CD14-positive monocyte (primary cell): ENCODE measurements at regions not wholly inside any gene's neighbourhood (a gene's known extent, or its start where the extent isn't known, plus 50 kb on each side); places are given as distances from the start of the nearest gene placed in this dataset.

ENCODE experiments used
- DNase-seq, 3 donors: peaks; one replicate each; pipeline ENCODE4 v3.0.0-alpha.2; 2011 to 2022
- H2AFZ ChIP-seq: 2 replicates; pipeline ENCODE4 v1.6.0; 2012; ENCODE audit warnings: mild to moderate bottlenecking, low read depth, low read length, inconsistent platforms; ENCODE audit not compliant: insufficient read depth, poor library complexity, severe bottlenecking
- H3K27ac ChIP-seq, 2 donors: 1 replicate in 1 of 2; 2 replicates in 1 of 2; pipeline ENCODE4 v1.5.1; 2012 to 2013; ENCODE audit warnings: low read length in 2 of 2, control low read depth in 1 of 2, inconsistent platforms in 1 of 2, low read depth in 1 of 2, mild to moderate bottlenecking in 1 of 2
- H3K27me3 ChIP-seq, 2 donors: one replicate each; pipeline versions ENCODE4 v1.6.0 to v1.6.1; 2011 to 2013; ENCODE audit warnings: low read length in 2 of 2; ENCODE audit not compliant: control insufficient read depth in 2 of 2, insufficient read depth in 2 of 2
- H3K36me3 ChIP-seq, 2 donors: replicated peaks in 1 of 2; 1 replicate in 1 of 2; 2 replicates in 1 of 2; pipeline versions ENCODE4 v1.5.1 to v1.6.1; 2012 to 2013; ENCODE audit warnings: low read length in 2 of 2, control low read depth in 1 of 2, inconsistent platforms in 1 of 2, mild to moderate bottlenecking in 1 of 2; ENCODE audit not compliant: insufficient read depth in 2 of 2, control insufficient read depth in 1 of 2
- H3K4me1 ChIP-seq, 2 donors: 1 replicate in 1 of 2; 2 replicates in 1 of 2; pipeline versions ENCODE4 v1.5.1 to v1.6.1; 2012 to 2013; ENCODE audit warnings: low read length in 2 of 2, control low read depth in 1 of 2, inconsistent platforms in 1 of 2, mild to moderate bottlenecking in 1 of 2, moderate library complexity in 1 of 2; ENCODE audit not compliant: insufficient read depth in 2 of 2, control insufficient read depth in 1 of 2
- H3K4me2 ChIP-seq: replicated peaks from 2 replicates; pipeline ENCODE3; 2012; ENCODE audit warnings: low read length, moderate library complexity, mild to moderate bottlenecking; ENCODE audit not compliant: poor library complexity, severe bottlenecking; ENCODE audit errors: extremely low read depth
- H3K4me3 ChIP-seq, 3 experiments: fragments of 200-600 bp in 1 of 3; sonication (generic) in 1 of 3; replicated peaks in 1 of 3; 1 replicate in 2 of 3; 2 replicates in 1 of 3; pipeline ENCODE4 v1.5.1; 2011 to 2013; ENCODE audit warnings: low read length in 3 of 3, mild to moderate bottlenecking in 3 of 3, control low read depth in 2 of 3, low read depth in 2 of 3, inconsistent platforms in 1 of 3, moderate library complexity in 1 of 3
- H3K79me2 ChIP-seq: 2 replicates; pipeline ENCODE4 v1.6.0; 2012; ENCODE audit warnings: mild to moderate bottlenecking, control low read depth, inconsistent platforms, low read length, moderate library complexity; ENCODE audit not compliant: insufficient read depth
- H3K9ac ChIP-seq: 2 replicates; pipeline ENCODE4 v1.6.0; 2017; ENCODE audit warnings: low read length, mild to moderate bottlenecking; ENCODE audit not compliant: insufficient read depth, poor library complexity, severe bottlenecking
- H3K9me3 ChIP-seq, 2 donors: replicated peaks in 1 of 2; 1 replicate in 1 of 2; 2 replicates in 1 of 2; pipeline versions ENCODE4 v1.5.1 to v1.6.1; 2012 to 2013; ENCODE audit warnings: low read length in 2 of 2, control low read depth in 1 of 2; ENCODE audit not compliant: control insufficient read depth in 1 of 2, insufficient read depth in 1 of 2
- H4K20me1 ChIP-seq: 2 replicates; pipeline ENCODE4 v1.6.0; 2012; ENCODE audit warnings: mild to moderate bottlenecking, low read length, control low read depth, moderate library complexity; ENCODE audit not compliant: insufficient read depth
- H3K27ac Mint-ChIP-seq, 7 donors: one replicate each; pipeline ENCODE4 v1.8.0; 2020; ENCODE audit warnings: mild to moderate bottlenecking in 7 of 7, mixed read lengths in 7 of 7, moderate library complexity in 6 of 7, inconsistent platforms in 2 of 7
- H3K27me3 Mint-ChIP-seq, 3 donors: one replicate each; pipeline ENCODE4 v1.8.0; 2021 to 2022; ENCODE audit warnings: low read depth in 3 of 3, mild to moderate bottlenecking in 3 of 3, mixed read lengths in 3 of 3, moderate library complexity in 3 of 3, inconsistent platforms in 1 of 3
- H3K36me3 Mint-ChIP-seq, 2 donors: one replicate each; pipeline ENCODE4 v1.8.0; 2020; ENCODE audit warnings: mixed read lengths in 2 of 2, inconsistent platforms in 1 of 2, mild to moderate bottlenecking in 1 of 2
- H3K4me1 Mint-ChIP-seq: one replicate; pipeline ENCODE4 v1.8.0; 2020; ENCODE audit warnings: mild to moderate bottlenecking, mixed read lengths
- H3K4me3 Mint-ChIP-seq, 2 donors: one replicate each; pipeline ENCODE4 v1.8.0; 2020; ENCODE audit warnings: mild to moderate bottlenecking in 2 of 2, mixed read lengths in 2 of 2, moderate library complexity in 1 of 2
- H3K9me3 Mint-ChIP-seq, 7 donors: one replicate each; pipeline ENCODE4 v1.8.0; 2020 to 2022; ENCODE audit warnings: mixed read lengths in 7 of 7, mild to moderate bottlenecking in 6 of 7, moderate library complexity in 6 of 7, inconsistent platforms in 2 of 7
- WGBS: methylation state at CpG from one replicate; pipeline ENCODE4 v1.1.5; 2013; ENCODE audit warnings: missing lambda C conversion rate; ENCODE audit not compliant: insufficient coverage; 5-methylcytosine and 5-hydroxymethylcytosine counted together
- intact Hi-C, 2 donors: fragments of 100-400 bp; cut with micrococcal nuclease; formaldehyde crosslinking; loops; one replicate each; pipeline versions ENCODE4 v1.15.0 to v1.15.1; 2023
- TF ChIP-seq, protein P1 (sequence below): fragments of 200-600 bp; IDR thresholded peaks from one replicate; pipeline ENCODE4 v1.8.0; 2022; ENCODE audit warnings: antibody characterized with exemption, mild to moderate bottlenecking

- H3K4me1 ChIP-seq = no peaks in the 10 kb centered on the region
- no peak overlapping the region for H3K4me2 ChIP-seq
- no peaks in the 10 kb centered on the region for H3K27me3 ChIP-seq
- H3K36me3 ChIP-seq = no peaks in the 10 kb centered on the region
- H3K27ac ChIP-seq = no peak overlapping the region
- no peak overlapping the region for H2AFZ ChIP-seq
- intact Hi-C loops = no loop called here
- no peak overlapping the region for H3K27ac Mint-ChIP-seq
- no peaks in the 10 kb centered on the region for H3K9me3 ChIP-seq
- H3K36me3 Mint-ChIP-seq = no peaks in the 10 kb centered on the region
- H3K27me3 Mint-ChIP-seq = peaks cover 1 to 5% (median 1%) of the 10 kb centered on the region in 3 donors
- peaks cover 2% of the 10 kb centered on the region for H3K4me1 Mint-ChIP-seq
- no peak overlapping the region for H3K4me3 Mint-ChIP-seq
- H3K9ac ChIP-seq = no peak overlapping the region
- no peak for DNase-seq
- TF ChIP-seq, protein P1, sequence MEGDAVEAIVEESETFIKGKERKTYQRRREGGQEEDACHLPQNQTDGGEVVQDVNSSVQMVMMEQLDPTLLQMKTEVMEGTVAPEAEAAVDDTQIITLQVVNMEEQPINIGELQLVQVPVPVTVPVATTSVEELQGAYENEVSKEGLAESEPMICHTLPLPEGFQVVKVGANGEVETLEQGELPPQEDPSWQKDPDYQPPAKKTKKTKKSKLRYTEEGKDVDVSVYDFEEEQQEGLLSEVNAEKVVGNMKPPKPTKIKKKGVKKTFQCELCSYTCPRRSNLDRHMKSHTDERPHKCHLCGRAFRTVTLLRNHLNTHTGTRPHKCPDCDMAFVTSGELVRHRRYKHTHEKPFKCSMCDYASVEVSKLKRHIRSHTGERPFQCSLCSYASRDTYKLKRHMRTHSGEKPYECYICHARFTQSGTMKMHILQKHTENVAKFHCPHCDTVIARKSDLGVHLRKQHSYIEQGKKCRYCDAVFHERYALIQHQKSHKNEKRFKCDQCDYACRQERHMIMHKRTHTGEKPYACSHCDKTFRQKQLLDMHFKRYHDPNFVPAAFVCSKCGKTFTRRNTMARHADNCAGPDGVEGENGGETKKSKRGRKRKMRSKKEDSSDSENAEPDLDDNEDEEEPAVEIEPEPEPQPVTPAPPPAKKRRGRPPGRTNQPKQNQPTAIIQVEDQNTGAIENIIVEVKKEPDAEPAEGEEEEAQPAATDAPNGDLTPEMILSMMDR = no peak
- no peak overlapping the region for H3K4me3 ChIP-seq
- H3K9me3 Mint-ChIP-seq = peaks cover 0 to 10% (median 2%) of the 10 kb centered on the region in 7 donors
- WGBS = 80% methylated on average over 3 of the region's 7 CpGs
- no peaks in the 10 kb centered on the region for H3K79me2 ChIP-seq
- no peaks in the 10 kb centered on the region for H4K20me1 ChIP-seq
Observed at GRCh38 chr14:98705871-98706300, 566.1 kb downstream of the BCL11B start.

GRCh38 chr14:98707522-98707921 is 564.5 kb downstream of the BCL11B start:
- intact Hi-C loops = no loop called here
- H3K79me2 ChIP-seq = no peaks in the 10 kb centered on the region
- TF ChIP-seq, protein P1 = no peak
- no peak overlapping the region for H2AFZ ChIP-seq
- H3K36me3 ChIP-seq = no peaks in the 10 kb centered on the region
- H3K27ac ChIP-seq = no peak overlapping the region
- Mint-ChIP-seq H3K4me1 (peaks cover 2% of the 10 kb centered on the region), H3K36me3 (no peaks in the 10 kb centered on the region), H3K4me3 (no peak overlapping the region), H3K27me3 (peaks cover 0 to 3% (median 1%) of the 10 kb centered on the region in 3 donors), H3K9me3 (peaks cover 0 to 6% (median 1%) of the 10 kb centered on the region in 7 donors), H3K27ac (no peak overlapping the region)
- DNase-seq = no peak
- no peak overlapping the region for H3K4me3 ChIP-seq
- no peaks in the 10 kb centered on the region for H3K27me3 ChIP-seq
- H3K4me2 ChIP-seq = no peak overlapping the region
- H3K4me1 ChIP-seq = no peaks in the 10 kb centered on the region
- no peaks in the 10 kb centered on the region for H4K20me1 ChIP-seq
- no peaks in the 10 kb centered on the region for H3K9me3 ChIP-seq
- no peak overlapping the region for H3K9ac ChIP-seq
- no CpG with 5 or more reads among the region's 7 CpGs for whole genome bisulfite sequencing
